ENCODE measurements at regions not wholly inside any gene's neighbourhood (a gene's known extent, or its start where the extent isn't known, plus 50 kb on each side); places are given as distances from the start of the nearest gene placed in this dataset.

- no peak overlapping the region for H3K27ac ChIP-seq (ENCODE audit: low read depth in 1 of 2, low read length in 2 of 2)
- 77% methylated on average over 4 of the region's 4 CpGs for WGBS
- DNase-seq (ENCODE audit: low spot score): no peak
- H3K36me3 ChIP-seq (ENCODE audit: control insufficient read depth in 4 of 4, insufficient read depth in 3 of 4, low read depth in 1 of 4, low read length in 3 of 4): no peaks in the 10 kb centered on the region
- peaks cover 0 to 4% (median 0%) of the 10 kb centered on the region in 4 donors for H3K27me3 ChIP-seq (ENCODE audit: control insufficient read depth in 4 of 4, insufficient read depth in 4 of 4, low read length in 3 of 4)
- no peak overlapping the region for H3K4me3 ChIP-seq (ENCODE audit: low read depth in 1 of 3, low read length in 3 of 3)
- H3K9ac ChIP-seq (ENCODE audit: low read depth in 1 of 2, low read length in 2 of 2): no peak overlapping the region
- TF ChIP-seq GABPA (IDR thresholded peaks at IDR 0.05 in 1 of 2, conservative IDR thresholded peaks at IDR 0.05 in 1 of 2) (no peak), FOXA2 (IDR thresholded peaks at IDR 0.05) (no peak), HNF4A (conservative IDR thresholded peaks at IDR 0.05) (no peak), FOXA1 (IDR thresholded peaks at IDR 0.05) (no peak), RAD21 (IDR thresholded peaks at IDR 0.05) (no peak), RXRA (IDR thresholded peaks at IDR 0.05) (no peak), NR2F2 (IDR thresholded peaks at IDR 0.05) (no peak), REST (IDR thresholded peaks at IDR 0.05) (no peak), SP1 (IDR thresholded peaks at IDR 0.05) (no peak), TAF1 (conservative IDR thresholded peaks at IDR 0.05) (no peak), CTCF (IDR thresholded peaks at IDR 0.05; ENCODE audit: low read depth, low read length, missing input control) (no peak), ATF3 (IDR thresholded peaks at IDR 0.05) (no peak)
- H3K4me1 ChIP-seq (ENCODE audit: control insufficient read depth in 4 of 4, insufficient read depth in 4 of 4, low read length in 3 of 4): no peaks in the 10 kb centered on the region
- no peaks in the 10 kb centered on the region for H3K9me3 ChIP-seq (ENCODE audit: control insufficient read depth in 4 of 4, low read length in 3 of 4)
These were observed 1775.7 kb downstream of the PCDH9 start for GRCh38 chr13:65454403-65454802.

GRCh38 chr13:65453982-65454381 lies 1776.2 kb downstream of the PCDH9 start:
- DNase-seq (ENCODE audit: low spot score): no peak
- H3K27me3 ChIP-seq (ENCODE audit: control insufficient read depth in 4 of 4, insufficient read depth in 4 of 4, low read length in 3 of 4): peaks cover 0 to 2% (median 0%) of the 10 kb centered on the region in 4 donors
- WGBS: 34% methylated on average over 2 of the region's 2 CpGs
- H3K36me3 ChIP-seq (ENCODE audit: control insufficient read depth in 4 of 4, insufficient read depth in 3 of 4, low read depth in 1 of 4, low read length in 3 of 4): no peaks in the 10 kb centered on the region
- no peak overlapping the region for H3K27ac ChIP-seq (ENCODE audit: low read depth in 1 of 2, low read length in 2 of 2)
- H3K4me3 ChIP-seq (ENCODE audit: low read depth in 1 of 3, low read length in 3 of 3): no peak overlapping the region
- no peak overlapping the region for H3K9ac ChIP-seq (ENCODE audit: low read depth in 1 of 2, low read length in 2 of 2)
- no peaks in the 10 kb centered on the region for H3K4me1 ChIP-seq (ENCODE audit: control insufficient read depth in 4 of 4, insufficient read depth in 4 of 4, low read length in 3 of 4)
- no peaks in the 10 kb centered on the region for H3K9me3 ChIP-seq (ENCODE audit: control insufficient read depth in 4 of 4, low read length in 3 of 4)
- TF ChIP-seq EGR1 (IDR thresholded peaks at IDR 0.05; ENCODE audit: low read depth in 2 of 2) (no peak), NR2F2 (IDR thresholded peaks at IDR 0.05) (no peak), MAX (IDR thresholded peaks at IDR 0.05) (no peak), RXRA (IDR thresholded peaks at IDR 0.05) (no peak), FOXA1 (IDR thresholded peaks at IDR 0.05) (no peak), REST (IDR thresholded peaks at IDR 0.05) (no peak), GABPA (IDR thresholded peaks at IDR 0.05 in 1 of 2, conservative IDR thresholded peaks at IDR 0.05 in 1 of 2) (no peak), FOXA2 (IDR thresholded peaks at IDR 0.05) (no peak), CTCF (IDR thresholded peaks at IDR 0.05; ENCODE audit: low read depth, low read length, missing input control) (no peak), YY1 (IDR thresholded peaks at IDR 0.05) (no peak), HNF4A (conservative IDR thresholded peaks at IDR 0.05) (no peak), JUND (IDR thresholded peaks at IDR 0.05) (no peak), ZBTB33 (IDR thresholded peaks at IDR 0.05) (no peak), ATF3 (IDR thresholded peaks at IDR 0.05) (no peak), TAF1 (conservative IDR thresholded peaks at IDR 0.05) (no peak), RAD21 (IDR thresholded peaks at IDR 0.05) (no peak)

Data from liver (tissue), 8 donors.